ENCODE measurements at regions not wholly inside any gene's neighbourhood (a gene's known extent, or its start where the extent isn't known, plus 50 kb on each side); places are given as distances from the start of the nearest gene placed in this dataset.

GRCh38 chr5:27784317-27784716, 745.9 kb upstream of the CDH9 start:
- CTCF ChIA-PET (ENCODE audit: unreplicated experiment) = no interaction called here

GRCh38 chr5:27778121-27778520, 739.7 kb upstream of the CDH9 start:
- DNase-seq (ENCODE audit: low spot score) = no peak
- H3K9me2 ChIP-seq (ENCODE audit: insufficient read depth, low read length) = no peaks in the 10 kb centered on the region
- no peaks in the 10 kb centered on the region for H3K79me2 ChIP-seq (ENCODE audit: insufficient read depth, low read depth, low read length)
- H3K4me2 ChIP-seq (ENCODE audit: low read length) = no peak overlapping the region
- TF ChIP-seq CTCF (conservative IDR thresholded peaks at IDR 0.05; ENCODE audit: low read length) = no peak
- no peak for TF ChIP-seq EZH2phosphoT487 (IDR thresholded peaks at IDR 0.05; ENCODE audit: borderline replicate concordance, low read depth, low read length)
- H3K9me3 ChIP-seq (ENCODE audit: low read length) = no peaks in the 10 kb centered on the region
- intact Hi-C loops (cut with micrococcal nuclease; ENCODE audit: unreplicated experiment) = no loop called here
- BruUV-seq (replicated peaks) = no TSS peak
- no peaks in the 10 kb centered on the region for H3K36me3 ChIP-seq (ENCODE audit: insufficient read depth, low read length)
- no peaks in the 10 kb centered on the region for H4K20me1 ChIP-seq (ENCODE audit: insufficient read depth, low read length)
- ChIA-PET CTCF (ENCODE audit: unreplicated experiment) (no interaction called here), POLR2A (no interaction called here)
- no peaks in the 10 kb centered on the region for H3K4me1 ChIP-seq (ENCODE audit: insufficient read depth, low read length, poor library complexity, severe bottlenecking)
- H3K4me3 ChIP-seq (ENCODE audit: low read depth, low read length, poor library complexity, severe bottlenecking) = no peak overlapping the region
- H3K27ac ChIP-seq (ENCODE audit: low read depth, low read length, poor library complexity, severe bottlenecking) = no peak overlapping the region
- no peak overlapping the region for H2AFZ ChIP-seq (ENCODE audit: low read length)

More at GRCh38 chr5:27784317-27784716, 745.9 kb upstream of the CDH9 start:
- H2AFZ ChIP-seq (ENCODE audit: low read length) = no peak overlapping the region
- no peaks in the 10 kb centered on the region for H3K9me2 ChIP-seq (ENCODE audit: insufficient read depth, low read length)
- H3K4me1 ChIP-seq (ENCODE audit: insufficient read depth, low read length, poor library complexity, severe bottlenecking) = no peaks in the 10 kb centered on the region
- intact Hi-C loops (cut with micrococcal nuclease; ENCODE audit: unreplicated experiment) = no loop called here
- no peaks in the 10 kb centered on the region for H3K9me3 ChIP-seq (ENCODE audit: low read length)
- POLR2A ChIA-PET = no interaction called here
- H3K27ac ChIP-seq (ENCODE audit: low read depth, low read length, poor library complexity, severe bottlenecking) = no peak overlapping the region
- no peak overlapping the region for H3K4me2 ChIP-seq (ENCODE audit: low read length)
- H3K79me2 ChIP-seq (ENCODE audit: insufficient read depth, low read depth, low read length) = no peaks in the 10 kb centered on the region
- H3K36me3 ChIP-seq (ENCODE audit: insufficient read depth, low read length) = no peaks in the 10 kb centered on the region
- no peaks in the 10 kb centered on the region for H4K20me1 ChIP-seq (ENCODE audit: insufficient read depth, low read length)
- no TSS peak for BruUV-seq (replicated peaks)
- H3K4me3 ChIP-seq (ENCODE audit: low read depth, low read length, poor library complexity, severe bottlenecking) = no peak overlapping the region
- DNase-seq (ENCODE audit: low spot score) = no peak
- TF ChIP-seq CTCF (conservative IDR thresholded peaks at IDR 0.05; ENCODE audit: low read length) (no peak), EZH2phosphoT487 (IDR thresholded peaks at IDR 0.05; ENCODE audit: borderline replicate concordance, low read depth, low read length) (no peak)

- Histone ChIP-seq H3K9me2 (ENCODE audit: insufficient read depth, low read length) (no peaks in the 10 kb centered on the region), H2AFZ (ENCODE audit: low read length) (no peak overlapping the region), H3K27ac (ENCODE audit: low read depth, low read length, poor library complexity, severe bottlenecking) (no peak overlapping the region), H3K9me3 (ENCODE audit: low read length) (no peaks in the 10 kb centered on the region), H3K4me3 (ENCODE audit: low read depth, low read length, poor library complexity, severe bottlenecking) (no peak overlapping the region), H3K4me1 (ENCODE audit: insufficient read depth, low read length, poor library complexity, severe bottlenecking) (no peaks in the 10 kb centered on the region), H3K4me2 (ENCODE audit: low read length) (no peak overlapping the region), H3K36me3 (ENCODE audit: insufficient read depth, low read length) (no peaks in the 10 kb centered on the region), H3K79me2 (ENCODE audit: insufficient read depth, low read depth, low read length) (no peaks in the 10 kb centered on the region), H4K20me1 (ENCODE audit: insufficient read depth, low read length) (no peaks in the 10 kb centered on the region)
- POLR2A ChIA-PET = no interaction called here
- TF ChIP-seq CTCF (conservative IDR thresholded peaks at IDR 0.05; ENCODE audit: low read length) (no peak), EZH2phosphoT487 (IDR thresholded peaks at IDR 0.05; ENCODE audit: borderline replicate concordance, low read depth, low read length) (no peak)
- DNase-seq (ENCODE audit: low spot score) = no peak
- CTCF ChIA-PET (ENCODE audit: unreplicated experiment) = no interaction called here
- intact Hi-C loops (cut with micrococcal nuclease; ENCODE audit: unreplicated experiment) = no loop called here
- BruUV-seq (replicated peaks) = no TSS peak
Observed at GRCh38 chr5:27773636-27774035, 735.2 kb upstream of the CDH9 start.

Measured in OCI-LY7 (cell line).